ENCODE measurements at regions not wholly inside any gene's neighbourhood (a gene's known extent, or its start where the extent isn't known, plus 50 kb on each side); places are given as distances from the start of the nearest gene placed in this dataset.

GRCh38 chr1:229844675-229845074, 218.6 kb downstream of the URB2 start:
- Mint-ChIP-seq H3K27me3 (ENCODE audit: low read depth in 2 of 2) (peaks cover 4 to 18% of the 10 kb centered on the region in 2 donors), H3K36me3 (no peaks in the 10 kb centered on the region), H3K9me3 (no peaks in the 10 kb centered on the region), H3K4me3 (no peak overlapping the region), H3K27ac (no peak overlapping the region), H3K4me1 (peaks cover 0 to 6% of the 10 kb centered on the region in 2 donors)
- Histone ChIP-seq H3K27ac (ENCODE audit: low read length) (no peak overlapping the region), H3K27me3 (ENCODE audit: control insufficient read depth, insufficient read depth, low read length) (no peaks in the 10 kb centered on the region), H3K4me1 (ENCODE audit: control insufficient read depth, insufficient read depth, low read length) (no peaks in the 10 kb centered on the region), H3K9me3 (ENCODE audit: control insufficient read depth, insufficient read depth, low read length) (no peaks in the 10 kb centered on the region), H3K36me3 (ENCODE audit: control insufficient read depth, insufficient read depth, low read length) (no peaks in the 10 kb centered on the region), H3K4me3 (ENCODE audit: low read length) (no peak overlapping the region)
- intact Hi-C loops (cut with micrococcal nuclease) = no loop called here
- no peak for DNase-seq
- no peak for ATAC-seq
- TF ChIP-seq, protein P1, sequence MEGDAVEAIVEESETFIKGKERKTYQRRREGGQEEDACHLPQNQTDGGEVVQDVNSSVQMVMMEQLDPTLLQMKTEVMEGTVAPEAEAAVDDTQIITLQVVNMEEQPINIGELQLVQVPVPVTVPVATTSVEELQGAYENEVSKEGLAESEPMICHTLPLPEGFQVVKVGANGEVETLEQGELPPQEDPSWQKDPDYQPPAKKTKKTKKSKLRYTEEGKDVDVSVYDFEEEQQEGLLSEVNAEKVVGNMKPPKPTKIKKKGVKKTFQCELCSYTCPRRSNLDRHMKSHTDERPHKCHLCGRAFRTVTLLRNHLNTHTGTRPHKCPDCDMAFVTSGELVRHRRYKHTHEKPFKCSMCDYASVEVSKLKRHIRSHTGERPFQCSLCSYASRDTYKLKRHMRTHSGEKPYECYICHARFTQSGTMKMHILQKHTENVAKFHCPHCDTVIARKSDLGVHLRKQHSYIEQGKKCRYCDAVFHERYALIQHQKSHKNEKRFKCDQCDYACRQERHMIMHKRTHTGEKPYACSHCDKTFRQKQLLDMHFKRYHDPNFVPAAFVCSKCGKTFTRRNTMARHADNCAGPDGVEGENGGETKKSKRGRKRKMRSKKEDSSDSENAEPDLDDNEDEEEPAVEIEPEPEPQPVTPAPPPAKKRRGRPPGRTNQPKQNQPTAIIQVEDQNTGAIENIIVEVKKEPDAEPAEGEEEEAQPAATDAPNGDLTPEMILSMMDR (IDR thresholded peaks at IDR 0.05) = no peak
- WGBS (ENCODE audit: insufficient coverage) = 52% methylated on average over 6 of the region's 6 CpGs

GRCh38 chr1:229845410-229846138, 219.5 kb downstream of the URB2 start:
- H3K36me3 Mint-ChIP-seq = no peaks in the 10 kb centered on the region
- no peaks in the 10 kb centered on the region for H3K9me3 Mint-ChIP-seq
- Histone ChIP-seq H3K27me3 (ENCODE audit: control insufficient read depth, insufficient read depth, low read length) (no peaks in the 10 kb centered on the region), H3K9me3 (ENCODE audit: control insufficient read depth, insufficient read depth, low read length) (no peaks in the 10 kb centered on the region), H3K4me1 (ENCODE audit: control insufficient read depth, insufficient read depth, low read length) (no peaks in the 10 kb centered on the region), H3K4me3 (ENCODE audit: low read length) (no peak overlapping the region), H3K36me3 (ENCODE audit: control insufficient read depth, insufficient read depth, low read length) (no peaks in the 10 kb centered on the region), H3K27ac (ENCODE audit: low read length) (no peak overlapping the region)
- H3K27ac Mint-ChIP-seq = no peak overlapping the region
- peaks cover 0 to 6% of the 10 kb centered on the region in 2 donors for H3K4me1 Mint-ChIP-seq
- ATAC-seq (no peak), DNase-seq (no peak)
- intact Hi-C loops (cut with micrococcal nuclease) = no loop called here
- no peak overlapping the region for H3K4me3 Mint-ChIP-seq
- TF ChIP-seq, protein P1 (IDR thresholded peaks at IDR 0.05) = no peak
- peaks cover 6 to 18% of the 10 kb centered on the region in 2 donors for H3K27me3 Mint-ChIP-seq (ENCODE audit: low read depth in 2 of 2)
- WGBS (ENCODE audit: insufficient coverage) = 92% methylated on average over 4 of the region's 4 CpGs

DNA sequence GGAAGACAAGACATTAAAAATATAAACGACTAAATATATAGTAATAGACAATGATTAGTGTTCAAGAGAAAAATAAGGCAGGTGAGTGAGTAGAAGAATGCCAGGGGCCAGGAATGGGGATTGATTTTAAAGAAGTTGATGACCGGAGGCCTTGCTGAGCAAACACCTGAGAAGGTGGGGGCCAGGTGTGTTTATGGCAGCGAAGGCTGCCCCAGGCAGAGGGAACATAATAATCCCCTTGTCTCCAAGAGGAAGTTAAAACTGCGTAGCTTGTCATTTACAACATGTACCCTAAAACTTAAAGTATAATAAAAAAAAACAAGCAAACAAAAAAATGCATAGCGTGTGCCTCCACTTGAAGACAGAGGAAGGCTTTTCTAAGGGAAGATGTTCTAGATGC, 220.3 kb downstream of the URB2 start:
- Histone ChIP-seq H3K27me3 (ENCODE audit: control insufficient read depth, insufficient read depth, low read length) (no peaks in the 10 kb centered on the region), H3K36me3 (ENCODE audit: control insufficient read depth, insufficient read depth, low read length) (no peaks in the 10 kb centered on the region), H3K9me3 (ENCODE audit: control insufficient read depth, insufficient read depth, low read length) (no peaks in the 10 kb centered on the region), H3K4me1 (ENCODE audit: control insufficient read depth, insufficient read depth, low read length) (no peaks in the 10 kb centered on the region), H3K4me3 (ENCODE audit: low read length) (no peak overlapping the region), H3K27ac (ENCODE audit: low read length) (no peak overlapping the region)
- no peaks in the 10 kb centered on the region for H3K9me3 Mint-ChIP-seq
- TF ChIP-seq, protein P1 (IDR thresholded peaks at IDR 0.05) = no peak
- no peak overlapping the region for H3K27ac Mint-ChIP-seq
- 80% methylated on average over 4 of the region's 5 CpGs for WGBS (ENCODE audit: insufficient coverage)
- H3K4me1 Mint-ChIP-seq = peaks cover 0 to 4% of the 10 kb centered on the region in 2 donors
- H3K27me3 Mint-ChIP-seq (ENCODE audit: low read depth in 2 of 2) = peaks cover 6 to 18% of the 10 kb centered on the region in 2 donors
- H3K36me3 Mint-ChIP-seq = no peaks in the 10 kb centered on the region
- H3K4me3 Mint-ChIP-seq = no peak overlapping the region
- intact Hi-C loops (cut with micrococcal nuclease) = no loop called here
- no peak for DNase-seq
- ATAC-seq = no peak
